Kidney (tissue), 13 donors: ENCODE measurements at regions not wholly inside any gene's neighbourhood (a gene's known extent, or its start where the extent isn't known, plus 50 kb on each side); places are given as distances from the start of the nearest gene placed in this dataset.

Experiments used
- DNase-seq, 5 donors: peaks; one replicate each; pipeline ENCODE4 v3.0.0-alpha.2; 2013 to 2020
- FAIRE-seq: peaks from 2 replicates; lab custom pipeline; 2012; peaks lifted over from hg19 to GRCh38; lab: Jason Lieb, UNC
- H3K27ac ChIP-seq, 2 donors: one replicate each; pipeline ENCODE4 v1.7.0; 2013; ENCODE audit warnings: low read depth in 2 of 2, low read length in 2 of 2, inconsistent platforms in 1 of 2
- H3K27me3 ChIP-seq: one replicate; pipeline ENCODE4 v1.7.1; 2013; ENCODE audit warnings: low read length, inconsistent platforms; ENCODE audit not compliant: control insufficient read depth, insufficient read depth
- H3K36me3 ChIP-seq, 3 donors: one replicate each; pipeline versions ENCODE4 v1.7.0 to v1.7.1; 2013; ENCODE audit warnings: low read length in 3 of 3, control low read depth in 1 of 3, inconsistent platforms in 1 of 3; ENCODE audit not compliant: insufficient read depth in 3 of 3, control insufficient read depth in 2 of 3
- H3K4me1 ChIP-seq, 3 donors: one replicate each; pipeline versions ENCODE4 v1.7.0 to v1.7.1; 2013; ENCODE audit warnings: low read length in 3 of 3, inconsistent platforms in 1 of 3, low read depth in 1 of 3; ENCODE audit not compliant: control insufficient read depth in 2 of 3, insufficient read depth in 2 of 3
- H3K4me3 ChIP-seq, 3 donors: one replicate each; pipeline versions ENCODE4 v1.7.0 to v1.8.1; 2013; ENCODE audit warnings: low read length in 3 of 3, control low read depth in 1 of 3, inconsistent platforms in 1 of 3
- H3K9ac ChIP-seq, 3 donors: one replicate each; pipeline versions ENCODE4 v1.7.0 to v1.7.1; 2013; ENCODE audit warnings: low read length in 3 of 3, control low read depth in 1 of 3, inconsistent platforms in 1 of 3
- H3K9me3 ChIP-seq, 3 donors: one replicate each; pipeline versions ENCODE4 v1.7.0 to v1.7.1; 2013; ENCODE audit warnings: low read length in 3 of 3, control low read depth in 1 of 3, inconsistent platforms in 1 of 3; ENCODE audit not compliant: control insufficient read depth in 2 of 3, insufficient read depth in 1 of 3
- CTCF ChIP-seq: IDR thresholded peaks from 3 replicates; pipeline ENCODE4 v1.5.1; 2012; ENCODE audit warnings: mild to moderate bottlenecking, moderate library complexity, borderline replicate concordance; ENCODE audit not compliant: insufficient read depth; ENCODE audit errors: extremely low read depth
- intact Hi-C: fragments of 100-400 bp; cut with DNase I; formaldehyde crosslinking; loops from one replicate; pipeline ENCODE4 v1.11.1; 2022
- donor health status: control.
- donor health status: control.
- donor health status: control.
- donor health status: control.
- donor health status: control.
- donor health status: DM: yes; HTN: yes; CAD: no.
- donor health status: Normal renal cell carcinoma (clear cell type).

GRCh38 chr6:15073344-15073789 is 172.5 kb upstream of the JARID2 start:
- H3K4me1 ChIP-seq = no peaks in the 10 kb centered on the region
- H3K9ac ChIP-seq = no peak overlapping the region
- intact Hi-C loops = no loop called here
- no peaks in the 10 kb centered on the region for H3K27me3 ChIP-seq
- FAIRE-seq (no peak), DNase-seq (no peak)
- no peak overlapping the region for H3K27ac ChIP-seq
- no peaks in the 10 kb centered on the region for H3K36me3 ChIP-seq
- no peaks in the 10 kb centered on the region for H3K9me3 ChIP-seq
- H3K4me3 ChIP-seq = no peak overlapping the region
- TF ChIP-seq CTCF = no peak

GRCh38 chr6:15073883-15074465 is 171.9 kb upstream of the JARID2 start:
- Histone ChIP-seq H3K27me3 (no peaks in the 10 kb centered on the region), H3K27ac (no peak overlapping the region), H3K36me3 (no peaks in the 10 kb centered on the region), H3K9ac (no peak overlapping the region), H3K4me1 (no peaks in the 10 kb centered on the region), H3K4me3 (no peak overlapping the region), H3K9me3 (no peaks in the 10 kb centered on the region)
- no peak for TF ChIP-seq CTCF
- intact Hi-C loops = no loop called here
- DNase-seq (no peak), FAIRE-seq (no peak)

GRCh38 chr6:15074806-15075205 is 171.1 kb upstream of the JARID2 start:
- no peak overlapping the region for H3K27ac ChIP-seq
- DNase-seq (no peak), FAIRE-seq (no peak)
- intact Hi-C loops = no loop called here
- no peak for TF ChIP-seq CTCF
- H3K4me3 ChIP-seq = no peak overlapping the region
- no peak overlapping the region for H3K9ac ChIP-seq
- H3K36me3 ChIP-seq = no peaks in the 10 kb centered on the region
- H3K4me1 ChIP-seq = no peaks in the 10 kb centered on the region
- H3K27me3 ChIP-seq = no peaks in the 10 kb centered on the region
- H3K9me3 ChIP-seq = no peaks in the 10 kb centered on the region

- Histone ChIP-seq H3K27me3 (no peaks in the 10 kb centered on the region), H3K27ac (no peak overlapping the region), H3K4me3 (no peak overlapping the region), H3K36me3 (no peaks in the 10 kb centered on the region), H3K9ac (no peak overlapping the region), H3K4me1 (no peaks in the 10 kb centered on the region), H3K9me3 (no peaks in the 10 kb centered on the region)
- intact Hi-C loops = no loop called here
- DNase-seq = no peak
- no peak for FAIRE-seq
- no peak for TF ChIP-seq CTCF
Measured at GRCh38 chr6:15076565-15076964, 169.3 kb upstream of the JARID2 start.
